ENCODE measurements at regions not wholly inside any gene's neighbourhood (a gene's known extent, or its start where the extent isn't known, plus 50 kb on each side); places are given as distances from the start of the nearest gene placed in this dataset.

DNA sequence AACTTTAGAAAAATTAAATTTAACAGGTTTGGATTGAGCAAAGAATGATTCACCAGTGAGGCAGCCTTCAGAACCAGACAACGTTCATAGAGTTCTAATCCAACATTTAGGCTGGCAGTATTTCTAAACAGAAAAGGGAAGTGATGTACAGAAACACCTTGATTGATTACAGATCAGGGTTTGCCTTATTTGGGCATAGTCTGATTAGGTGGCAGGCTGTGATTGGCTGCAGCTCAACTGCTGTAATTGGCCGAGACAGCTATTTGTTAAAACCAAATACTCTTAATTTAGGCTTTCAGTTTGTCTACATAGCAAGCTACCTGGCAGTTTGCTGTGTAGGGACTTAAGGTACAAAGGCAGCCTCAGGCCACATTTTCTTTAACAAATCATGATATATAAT, 802.5 kb downstream of the IPMK start:
- TF ChIP-seq, protein P1, sequence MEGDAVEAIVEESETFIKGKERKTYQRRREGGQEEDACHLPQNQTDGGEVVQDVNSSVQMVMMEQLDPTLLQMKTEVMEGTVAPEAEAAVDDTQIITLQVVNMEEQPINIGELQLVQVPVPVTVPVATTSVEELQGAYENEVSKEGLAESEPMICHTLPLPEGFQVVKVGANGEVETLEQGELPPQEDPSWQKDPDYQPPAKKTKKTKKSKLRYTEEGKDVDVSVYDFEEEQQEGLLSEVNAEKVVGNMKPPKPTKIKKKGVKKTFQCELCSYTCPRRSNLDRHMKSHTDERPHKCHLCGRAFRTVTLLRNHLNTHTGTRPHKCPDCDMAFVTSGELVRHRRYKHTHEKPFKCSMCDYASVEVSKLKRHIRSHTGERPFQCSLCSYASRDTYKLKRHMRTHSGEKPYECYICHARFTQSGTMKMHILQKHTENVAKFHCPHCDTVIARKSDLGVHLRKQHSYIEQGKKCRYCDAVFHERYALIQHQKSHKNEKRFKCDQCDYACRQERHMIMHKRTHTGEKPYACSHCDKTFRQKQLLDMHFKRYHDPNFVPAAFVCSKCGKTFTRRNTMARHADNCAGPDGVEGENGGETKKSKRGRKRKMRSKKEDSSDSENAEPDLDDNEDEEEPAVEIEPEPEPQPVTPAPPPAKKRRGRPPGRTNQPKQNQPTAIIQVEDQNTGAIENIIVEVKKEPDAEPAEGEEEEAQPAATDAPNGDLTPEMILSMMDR (IDR thresholded peaks at IDR 0.05; ENCODE audit: low read depth, low read length): no peak
- no peak for TF ChIP-seq EZH2phosphoT487 (IDR thresholded peaks at IDR 0.05; ENCODE audit: low read depth)

All from OCI-LY3 (cell line).